Stimulated activated CD4-positive, alpha-beta T cell treated with anti-CD3 and anti-CD28 coated beads, TNF-alpha, amount 100 ng/mL, for 4 hours (primary cell): ENCODE measurements at regions not wholly inside any gene's neighbourhood (a gene's known extent, or its start where the extent isn't known, plus 50 kb on each side); places are given as distances from the start of the nearest gene placed in this dataset.

Source experiments
- DNase-seq, 3 experiments: peaks; one replicate each; pipeline ENCODE4 v3.0.0-alpha.2; 2020; ENCODE audit warnings: low read depth in 3 of 3

- DNase-seq = no peak
These were observed 1082.6 kb downstream of the EFNB2 start for GRCh38 chr13:105452895-105453294.

- DNase-seq = no peak
These were observed 1084.7 kb downstream of the EFNB2 start for GRCh38 chr13:105450784-105451183.

GRCh38 chr13:105448811-105449210 is 1086.7 kb downstream of the EFNB2 start:
- DNase-seq = no peak

- no peak for DNase-seq
These were observed 1089.3 kb downstream of the EFNB2 start for GRCh38 chr13:105446197-105446596.

GRCh38 chr13:105445796-105446195 is 1089.7 kb downstream of the EFNB2 start:
- no peak for DNase-seq

GRCh38 chr13:105442949-105443699 is 1092.3 kb downstream of the EFNB2 start:
- no peak for DNase-seq

- DNase-seq = no peak
These were observed 1093.4 kb downstream of the EFNB2 start for GRCh38 chr13:105442040-105442439.

- no peak for DNase-seq
These were observed 1094.3 kb downstream of the EFNB2 start for GRCh38 chr13:105441051-105441750.

- no peak for DNase-seq
These were observed 1098.5 kb downstream of the EFNB2 start for GRCh38 chr13:105436943-105437342.

GRCh38 chr13:105432438-105432837 is 1103.0 kb downstream of the EFNB2 start:
- no peak for DNase-seq

- no peak for DNase-seq
These were observed 1106.7 kb downstream of the EFNB2 start for GRCh38 chr13:105428811-105429210.

GRCh38 chr13:105426441-105426840 is 1109.0 kb downstream of the EFNB2 start:
- DNase-seq = no peak

- no peak for DNase-seq
These were observed 1120.8 kb downstream of the EFNB2 start for GRCh38 chr13:105414639-105415038.

- no peak for DNase-seq
These were observed 1123.3 kb downstream of the EFNB2 start for GRCh38 chr13:105412171-105412570.

- DNase-seq = no peak
These were observed 1124.9 kb downstream of the EFNB2 start for GRCh38 chr13:105410602-105411001.

- no peak for DNase-seq
These were observed 1128.9 kb downstream of the EFNB2 start for GRCh38 chr13:105406551-105406950.

GRCh38 chr13:105403086-105403485 is 1132.4 kb downstream of the EFNB2 start:
- DNase-seq = no peak

GRCh38 chr13:105395041-105395440 is 1140.4 kb downstream of the EFNB2 start:
- no peak for DNase-seq

- no peak for DNase-seq
These were observed 1146.1 kb downstream of the EFNB2 start for GRCh38 chr13:105389373-105389772.

GRCh38 chr13:105377452-105377851 is 1158.0 kb downstream of the EFNB2 start:
- DNase-seq = no peak

GRCh38 chr13:105370011-105370650 is 1165.3 kb downstream of the EFNB2 start:
- DNase-seq = no peak

GRCh38 chr13:105368781-105369180 is 1166.7 kb downstream of the EFNB2 start:
- no peak for DNase-seq

- no peak for DNase-seq
These were observed 1169.6 kb downstream of the EFNB2 start for GRCh38 chr13:105365831-105366230.
